GM12878 (cell line): ENCODE measurements at regions not wholly inside any gene's neighbourhood (a gene's known extent, or its start where the extent isn't known, plus 50 kb on each side); places are given as distances from the start of the nearest gene placed in this dataset.

Experiments
- ATAC-seq: fragments of 200-7000 bp; cut with Tn5 transposase; 3 replicates; pipeline ENCODE4 v1.9.1; 2020; ENCODE audit warnings: mild to moderate bottlenecking, moderate library complexity
- BruUV-seq: library from RNA; stranded (reverse); fragments of 400-500 nt; replicated peaks from 2 replicates; lab custom pipeline; 2021; lab: Mats Ljungman, UMichigan
- CTCF ChIA-PET: fragments of 300-600 bp; sonication (Branson Sonifier 250); formaldehyde crosslinking; extraction: SDS; loops from one replicate; lab custom pipeline; 2021; ENCODE audit warnings: inconsistent platforms; lab: Yijun Ruan, JAX
- POLR2A ChIA-PET: fragments of 350-600 bp; formaldehyde crosslinking; extraction: SDS; loops from one replicate; lab custom pipeline; 2021; ENCODE audit warnings: inconsistent platforms; lab: Charles Lee
- RAD21 ChIA-PET: fragments of 300-600 bp; sonication (Branson Sonifier 250); formaldehyde crosslinking; loops from one replicate; lab custom pipeline; 2023; ENCODE audit warnings: antibody characterized with exemption; ENCODE audit not compliant: unreplicated experiment; lab: Charles Lee
- SMC1A ChIA-PET: fragments of 300-600 bp; sonication (Branson Sonifier 250); formaldehyde crosslinking; loops from one replicate; lab custom pipeline; 2023; ENCODE audit not compliant: unreplicated experiment, uncharacterized antibody; lab: Charles Lee
- DNase-seq: peaks from one replicate; pipeline ENCODE4 v3.0.0-alpha.2; 2011; ENCODE audit warnings: low read depth, low spot score
- FAIRE-seq: peaks from 3 replicates; lab custom pipeline; 2011; peaks lifted over from hg19 to GRCh38; lab: Jason Lieb, UNC
- H2AFZ ChIP-seq: 2 replicates; pipeline ENCODE4 v1.6.0; 2011; ENCODE audit warnings: low read depth, low read length, control low read depth; ENCODE audit not compliant: control insufficient read depth
- H3K27ac ChIP-seq: 2 replicates; pipeline ENCODE4 v1.5.1; 2011; ENCODE audit warnings: control low read depth; ENCODE audit not compliant: control insufficient read depth, insufficient read depth
- H3K27me3 ChIP-seq, 2 experiments: replicated peaks in 1 of 2; 2 replicates each; pipeline versions ENCODE4 v1.6.0 to v1.6.1; 2011; ENCODE audit warnings: low read length in 1 of 2; ENCODE audit not compliant: control insufficient read depth in 2 of 2, insufficient read depth in 2 of 2
- H3K36me3 ChIP-seq, 2 experiments: 2 replicates each; pipeline ENCODE4 v1.5.1; 2011; ENCODE audit warnings: low read length in 1 of 2; ENCODE audit not compliant: control insufficient read depth in 2 of 2, insufficient read depth in 2 of 2
- H3K4me1 ChIP-seq: 2 replicates; pipeline ENCODE4 v1.6.1; 2011; ENCODE audit warnings: mild to moderate bottlenecking, low read length, moderate library complexity, mixed read lengths; ENCODE audit not compliant: control insufficient read depth, insufficient read depth
- H3K4me2 ChIP-seq: 2 replicates; pipeline ENCODE4 v1.6.0; 2011; ENCODE audit warnings: control low read depth; ENCODE audit not compliant: control insufficient read depth, insufficient read depth
- H3K4me3 ChIP-seq: fragments of 200-600 bp; sonication (generic); 2 replicates; pipeline ENCODE4 v1.5.1; 2016
- H3K79me2 ChIP-seq: 2 replicates; pipeline ENCODE4 v1.6.0; 2011; ENCODE audit warnings: low read length; ENCODE audit not compliant: control insufficient read depth, insufficient read depth
- H3K9ac ChIP-seq: 2 replicates; pipeline ENCODE4 v1.8.0; 2011; ENCODE audit warnings: low read length, control low read depth, mixed read lengths; ENCODE audit not compliant: control insufficient read depth, insufficient read depth
- H3K9me3 ChIP-seq: replicated peaks from 3 replicates; pipeline ENCODE4 v1.5.1; 2011; ENCODE audit warnings: mild to moderate bottlenecking, low read length; ENCODE audit not compliant: control insufficient read depth, insufficient read depth
- H4K20me1 ChIP-seq: 2 replicates; pipeline ENCODE4 v1.6.0; 2011; ENCODE audit not compliant: control insufficient read depth, insufficient read depth
- CHD4 ChIP-seq: fragments of 200-600 bp; sonication (generic); IDR thresholded peaks from 2 replicates; pipeline ENCODE4 v1.6.1; 2016; ENCODE audit warnings: mild to moderate bottlenecking
- KAT2A ChIP-seq: conservative IDR thresholded peaks from 2 replicates; pipeline ENCODE4 v1.6.1; 2011; ENCODE audit warnings: low read depth, low read length; ENCODE audit not compliant: control insufficient read depth
- NR2F1 ChIP-seq: fragments of 450-650 bp; conservative IDR thresholded peaks from 2 replicates; pipeline ENCODE4 v1.6.1; 2017; ENCODE audit warnings: mild to moderate bottlenecking
- NRF1 ChIP-seq: conservative IDR thresholded peaks from 2 replicates; pipeline ENCODE4 v1.6.1; 2011; ENCODE audit warnings: mild to moderate bottlenecking, low read depth, low read length, improper control_type of control experiment
- PML ChIP-seq: IDR thresholded peaks from 2 replicates; pipeline ENCODE4 v1.6.1; 2012; ENCODE audit warnings: low read length, inconsistent platforms
- RELA ChIP-seq: fragments of 450-650 bp; IDR thresholded peaks from 2 replicates; pipeline ENCODE4 v1.8.0; 2014; ENCODE audit warnings: borderline replicate concordance; ENCODE audit not compliant: partially characterized antibody
- SIN3A ChIP-seq: IDR thresholded peaks from 2 replicates; pipeline ENCODE4 v1.6.1; 2012; ENCODE audit warnings: low read depth, low read length, improper control_type of control experiment
- SMAD1 ChIP-seq: fragments of 450-650 bp; IDR thresholded peaks from 2 replicates; pipeline ENCODE4 v1.6.1; 2018; ENCODE audit warnings: mild to moderate bottlenecking, low read depth; ENCODE audit not compliant: partially characterized antibody
- SMARCA5 ChIP-seq: fragments of 450-650 bp; IDR thresholded peaks from 2 replicates; pipeline ENCODE4 v1.6.1; 2017; ENCODE audit warnings: mild to moderate bottlenecking
- SRF ChIP-seq, 2 experiments: IDR thresholded peaks; 2 replicates each; pipeline ENCODE4 v1.6.1; 2011; ENCODE audit warnings: low read depth in 2 of 2, low read length in 2 of 2, mild to moderate bottlenecking in 1 of 2, moderate library complexity in 1 of 2
- ZSCAN29 ChIP-seq: fragments of 450-650 bp; IDR thresholded peaks from 2 replicates; pipeline ENCODE4 v1.6.1; 2017; ENCODE audit warnings: mild to moderate bottlenecking, moderate library complexity
- WGBS: methylation state at CpG from one replicate; pipeline ENCODE4 v1.1.6; 2016; ENCODE audit warnings: low lambda C conversion rate; ENCODE audit not compliant: insufficient replicate concordance, insufficient coverage; ENCODE audit errors: missing lambda C conversion rate; 5-methylcytosine and 5-hydroxymethylcytosine counted together
- in situ Hi-C: fragments of 300-500 bp; cut with MboI; formaldehyde crosslinking; loops from 9 replicates; pipeline ENCODE4 v1.14.3; 2018; ENCODE audit warnings: mixed read lengths
- intact Hi-C: fragments of 100-400 bp; cut with micrococcal nuclease; formaldehyde crosslinking; loops from one replicate; pipeline ENCODE4 v1.14.2; 2022; ENCODE audit not compliant: unreplicated experiment
- TF ChIP-seq, protein P1 (sequence below): IDR thresholded peaks from 2 replicates; pipeline ENCODE4 v1.6.1; 2012; ENCODE audit warnings: low read length, inconsistent platforms
- TF ChIP-seq, protein P2 (sequence below): fragments of 450-650 bp; formaldehyde crosslinking; IDR thresholded peaks from 2 replicates; pipeline ENCODE4 v1.5.0; 2022; ENCODE audit warnings: mild to moderate bottlenecking, missing genetic modification characterization
- TF ChIP-seq, protein P3 (sequence below): fragments of 450-650 bp; IDR thresholded peaks from 2 replicates; pipeline ENCODE4 v1.6.1; 2017; ENCODE audit warnings: mild to moderate bottlenecking, moderate library complexity

DNA sequence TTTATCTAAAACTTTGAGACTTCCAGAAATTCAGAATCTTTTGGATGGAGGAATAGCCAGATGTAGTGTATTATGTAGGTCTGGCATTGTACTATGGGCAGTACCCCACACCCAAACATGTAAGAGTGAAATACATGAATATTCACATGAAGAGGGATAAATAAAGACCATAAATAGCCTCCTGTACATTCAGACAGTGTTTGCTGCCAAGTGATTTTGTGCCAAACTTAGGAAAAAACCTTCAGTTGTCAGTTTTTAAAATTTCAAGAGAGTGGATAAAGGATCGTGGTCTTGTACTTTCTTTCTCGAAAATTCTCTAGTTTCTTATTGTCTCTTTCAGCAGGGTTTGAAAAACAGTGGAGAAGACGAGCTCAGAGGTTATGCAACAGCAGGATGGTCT, 150.3 kb upstream of the LARGE1 start:
- RAD21 ChIA-PET: no interaction called here
- no peak overlapping the region for H2AFZ ChIP-seq
- no peaks in the 10 kb centered on the region for H3K4me1 ChIP-seq
- POLR2A ChIA-PET: no interaction called here
- no peaks in the 10 kb centered on the region for H4K20me1 ChIP-seq
- ATAC-seq: no peak
- no peak overlapping the region for H3K27ac ChIP-seq
- H3K27me3 ChIP-seq: no peaks in the 10 kb centered on the region
- in situ Hi-C loops (no loop called here), intact Hi-C loops (no loop called here)
- TF ChIP-seq NR2F1: no peak
- TF ChIP-seq, protein P1, sequence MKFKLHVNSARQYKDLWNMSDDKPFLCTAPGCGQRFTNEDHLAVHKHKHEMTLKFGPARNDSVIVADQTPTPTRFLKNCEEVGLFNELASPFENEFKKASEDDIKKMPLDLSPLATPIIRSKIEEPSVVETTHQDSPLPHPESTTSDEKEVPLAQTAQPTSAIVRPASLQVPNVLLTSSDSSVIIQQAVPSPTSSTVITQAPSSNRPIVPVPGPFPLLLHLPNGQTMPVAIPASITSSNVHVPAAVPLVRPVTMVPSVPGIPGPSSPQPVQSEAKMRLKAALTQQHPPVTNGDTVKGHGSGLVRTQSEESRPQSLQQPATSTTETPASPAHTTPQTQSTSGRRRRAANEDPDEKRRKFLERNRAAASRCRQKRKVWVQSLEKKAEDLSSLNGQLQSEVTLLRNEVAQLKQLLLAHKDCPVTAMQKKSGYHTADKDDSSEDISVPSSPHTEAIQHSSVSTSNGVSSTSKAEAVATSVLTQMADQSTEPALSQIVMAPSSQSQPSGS: no peak
- TF ChIP-seq SRF (IDR thresholded peaks at IDR 0.05; ENCODE audit: low read depth in 2 of 2, low read length in 2 of 2): no peak
- TF ChIP-seq, protein P2, sequence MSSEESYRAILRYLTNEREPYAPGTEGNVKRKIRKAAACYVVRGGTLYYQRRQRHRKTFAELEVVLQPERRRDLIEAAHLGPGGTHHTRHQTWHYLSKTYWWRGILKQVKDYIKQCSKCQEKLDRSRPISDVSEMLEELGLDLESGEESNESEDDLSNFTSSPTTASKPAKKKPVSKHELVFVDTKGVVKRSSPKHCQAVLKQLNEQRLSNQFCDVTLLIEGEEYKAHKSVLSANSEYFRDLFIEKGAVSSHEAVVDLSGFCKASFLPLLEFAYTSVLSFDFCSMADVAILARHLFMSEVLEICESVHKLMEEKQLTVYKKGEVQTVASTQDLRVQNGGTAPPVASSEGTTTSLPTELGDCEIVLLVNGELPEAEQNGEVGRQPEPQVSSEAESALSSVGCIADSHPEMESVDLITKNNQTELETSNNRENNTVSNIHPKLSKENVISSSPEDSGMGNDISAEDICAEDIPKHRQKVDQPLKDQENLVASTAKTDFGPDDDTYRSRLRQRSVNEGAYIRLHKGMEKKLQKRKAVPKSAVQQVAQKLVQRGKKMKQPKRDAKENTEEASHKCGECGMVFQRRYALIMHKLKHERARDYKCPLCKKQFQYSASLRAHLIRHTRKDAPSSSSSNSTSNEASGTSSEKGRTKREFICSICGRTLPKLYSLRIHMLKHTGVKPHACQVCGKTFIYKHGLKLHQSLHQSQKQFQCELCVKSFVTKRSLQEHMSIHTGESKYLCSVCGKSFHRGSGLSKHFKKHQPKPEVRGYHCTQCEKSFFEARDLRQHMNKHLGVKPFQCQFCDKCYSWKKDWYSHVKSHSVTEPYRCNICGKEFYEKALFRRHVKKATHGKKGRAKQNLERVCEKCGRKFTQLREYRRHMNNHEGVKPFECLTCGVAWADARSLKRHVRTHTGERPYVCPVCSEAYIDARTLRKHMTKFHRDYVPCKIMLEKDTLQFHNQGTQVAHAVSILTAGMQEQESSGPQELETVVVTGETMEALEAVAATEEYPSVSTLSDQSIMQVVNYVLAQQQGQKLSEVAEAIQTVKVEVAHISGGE: no peak
- no peak for TF ChIP-seq KAT2A
- TF ChIP-seq, protein P3, sequence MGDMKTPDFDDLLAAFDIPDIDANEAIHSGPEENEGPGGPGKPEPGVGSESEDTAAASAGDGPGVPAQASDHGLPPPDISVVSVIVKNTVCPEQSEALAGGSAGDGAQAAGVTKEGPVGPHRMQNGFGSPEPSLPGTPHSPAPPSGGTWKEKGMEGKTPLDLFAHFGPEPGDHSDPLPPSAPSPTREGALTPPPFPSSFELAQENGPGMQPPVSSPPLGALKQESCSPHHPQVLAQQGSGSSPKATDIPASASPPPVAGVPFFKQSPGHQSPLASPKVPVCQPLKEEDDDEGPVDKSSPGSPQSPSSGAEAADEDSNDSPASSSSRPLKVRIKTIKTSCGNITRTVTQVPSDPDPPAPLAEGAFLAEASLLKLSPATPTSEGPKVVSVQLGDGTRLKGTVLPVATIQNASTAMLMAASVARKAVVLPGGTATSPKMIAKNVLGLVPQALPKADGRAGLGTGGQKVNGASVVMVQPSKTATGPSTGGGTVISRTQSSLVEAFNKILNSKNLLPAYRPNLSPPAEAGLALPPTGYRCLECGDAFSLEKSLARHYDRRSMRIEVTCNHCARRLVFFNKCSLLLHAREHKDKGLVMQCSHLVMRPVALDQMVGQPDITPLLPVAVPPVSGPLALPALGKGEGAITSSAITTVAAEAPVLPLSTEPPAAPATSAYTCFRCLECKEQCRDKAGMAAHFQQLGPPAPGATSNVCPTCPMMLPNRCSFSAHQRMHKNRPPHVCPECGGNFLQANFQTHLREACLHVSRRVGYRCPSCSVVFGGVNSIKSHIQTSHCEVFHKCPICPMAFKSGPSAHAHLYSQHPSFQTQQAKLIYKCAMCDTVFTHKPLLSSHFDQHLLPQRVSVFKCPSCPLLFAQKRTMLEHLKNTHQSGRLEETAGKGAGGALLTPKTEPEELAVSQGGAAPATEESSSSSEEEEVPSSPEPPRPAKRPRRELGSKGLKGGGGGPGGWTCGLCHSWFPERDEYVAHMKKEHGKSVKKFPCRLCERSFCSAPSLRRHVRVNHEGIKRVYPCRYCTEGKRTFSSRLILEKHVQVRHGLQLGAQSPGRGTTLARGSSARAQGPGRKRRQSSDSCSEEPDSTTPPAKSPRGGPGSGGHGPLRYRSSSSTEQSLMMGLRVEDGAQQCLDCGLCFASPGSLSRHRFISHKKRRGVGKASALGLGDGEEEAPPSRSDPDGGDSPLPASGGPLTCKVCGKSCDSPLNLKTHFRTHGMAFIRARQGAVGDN: no peak
- no peak for TF ChIP-seq NRF1
- no peak for TF ChIP-seq SMAD1
- TF ChIP-seq CHD4: no peak
- no peak for TF ChIP-seq SIN3A
- TF ChIP-seq SMARCA5: no peak
- no peak for TF ChIP-seq RELA
- no peak for TF ChIP-seq PML
- TF ChIP-seq ZSCAN29: no peak
- SMC1A ChIA-PET: no interaction called here
- no TSS peak for BruUV-seq
- no peak overlapping the region for H3K9ac ChIP-seq
- CTCF ChIA-PET: no interaction called here
- H3K9me3 ChIP-seq: no peaks in the 10 kb centered on the region
- no peaks in the 10 kb centered on the region for H3K36me3 ChIP-seq
- FAIRE-seq: no peak
- no peak for DNase-seq
- WGBS: 0% methylated on average over 3 of the region's 3 CpGs
- no peak overlapping the region for H3K4me2 ChIP-seq
- no peaks in the 10 kb centered on the region for H3K79me2 ChIP-seq
- no peak overlapping the region for H3K4me3 ChIP-seq
